ENCODE measurements at regions not wholly inside any gene's neighbourhood (a gene's known extent, or its start where the extent isn't known, plus 50 kb on each side); places are given as distances from the start of the nearest gene placed in this dataset.

- TF ChIP-seq, protein P1, sequence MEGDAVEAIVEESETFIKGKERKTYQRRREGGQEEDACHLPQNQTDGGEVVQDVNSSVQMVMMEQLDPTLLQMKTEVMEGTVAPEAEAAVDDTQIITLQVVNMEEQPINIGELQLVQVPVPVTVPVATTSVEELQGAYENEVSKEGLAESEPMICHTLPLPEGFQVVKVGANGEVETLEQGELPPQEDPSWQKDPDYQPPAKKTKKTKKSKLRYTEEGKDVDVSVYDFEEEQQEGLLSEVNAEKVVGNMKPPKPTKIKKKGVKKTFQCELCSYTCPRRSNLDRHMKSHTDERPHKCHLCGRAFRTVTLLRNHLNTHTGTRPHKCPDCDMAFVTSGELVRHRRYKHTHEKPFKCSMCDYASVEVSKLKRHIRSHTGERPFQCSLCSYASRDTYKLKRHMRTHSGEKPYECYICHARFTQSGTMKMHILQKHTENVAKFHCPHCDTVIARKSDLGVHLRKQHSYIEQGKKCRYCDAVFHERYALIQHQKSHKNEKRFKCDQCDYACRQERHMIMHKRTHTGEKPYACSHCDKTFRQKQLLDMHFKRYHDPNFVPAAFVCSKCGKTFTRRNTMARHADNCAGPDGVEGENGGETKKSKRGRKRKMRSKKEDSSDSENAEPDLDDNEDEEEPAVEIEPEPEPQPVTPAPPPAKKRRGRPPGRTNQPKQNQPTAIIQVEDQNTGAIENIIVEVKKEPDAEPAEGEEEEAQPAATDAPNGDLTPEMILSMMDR (IDR thresholded peaks at IDR 0.05; ENCODE audit: borderline replicate concordance, control extremely low read depth, extremely low read depth, insufficient read depth, missing control alignments) = no peak
- in situ Hi-C loops (cut with MboI; ENCODE audit: low sequenced_read_pairs, unreplicated experiment) = no loop called here
- peak; percentile 55 for DNase-seq (ENCODE audit: low spot score)
Observed at GRCh38 chr2:12293874-12294273, 422.9 kb upstream of the TRIB2 start.

DNA sequence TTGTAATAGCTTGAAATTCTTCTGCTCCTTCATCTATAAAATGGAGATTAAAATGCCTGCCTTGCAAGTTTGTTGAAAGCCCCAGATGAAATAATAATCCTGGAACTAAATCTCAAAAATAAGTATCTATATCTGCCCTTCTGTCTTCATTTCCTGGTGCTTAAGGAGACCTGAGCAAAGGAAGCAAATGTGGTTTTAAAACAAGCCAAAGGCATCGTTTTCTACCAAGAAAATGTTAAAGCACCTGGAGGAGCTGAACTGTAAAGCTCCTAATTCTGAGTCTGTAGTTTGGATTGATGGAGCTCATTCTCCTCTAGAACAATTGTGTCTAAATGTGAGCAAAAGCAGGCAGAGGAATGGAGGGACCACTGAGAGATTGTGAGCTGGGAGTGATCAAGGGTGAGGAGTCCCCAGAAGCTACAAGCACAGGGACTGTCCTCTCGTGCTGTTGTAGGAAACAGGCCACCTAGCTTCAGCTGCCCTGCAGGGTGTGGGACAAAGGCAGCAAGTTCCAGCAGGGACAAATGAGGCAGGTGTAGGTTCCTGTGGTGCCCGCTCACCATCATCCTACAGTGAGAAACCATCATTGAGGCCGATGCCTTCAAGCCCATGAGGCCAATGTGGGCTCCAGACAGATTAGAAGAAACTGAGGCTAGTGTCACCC lies 420.7 kb upstream of the TRIB2 start:
- TF ChIP-seq, protein P1 (IDR thresholded peaks at IDR 0.05; ENCODE audit: borderline replicate concordance, control extremely low read depth, extremely low read depth, insufficient read depth, missing control alignments) = no peak

GRCh38 chr2:12296915-12297314 lies 419.8 kb upstream of the TRIB2 start:
- in situ Hi-C loops (cut with MboI; ENCODE audit: low sequenced_read_pairs, unreplicated experiment) = no loop called here
- DNase-seq (ENCODE audit: low spot score) = no peak
- TF ChIP-seq, protein P1 (IDR thresholded peaks at IDR 0.05; ENCODE audit: borderline replicate concordance, control extremely low read depth, extremely low read depth, insufficient read depth, missing control alignments) = no peak

More for the DNA sequence above, 420.7 kb upstream of the TRIB2 start:
- no peak for DNase-seq (ENCODE audit: low spot score)
- in situ Hi-C loops (cut with MboI; ENCODE audit: low sequenced_read_pairs, unreplicated experiment) = no loop called here

GRCh38 chr2:12298352-12298751 lies 418.4 kb upstream of the TRIB2 start:
- TF ChIP-seq, protein P1 (IDR thresholded peaks at IDR 0.05; ENCODE audit: borderline replicate concordance, control extremely low read depth, extremely low read depth, insufficient read depth, missing control alignments) = no peak
- in situ Hi-C loops (cut with MboI; ENCODE audit: low sequenced_read_pairs, unreplicated experiment) = no loop called here
- DNase-seq (ENCODE audit: low spot score) = no peak

DNA sequence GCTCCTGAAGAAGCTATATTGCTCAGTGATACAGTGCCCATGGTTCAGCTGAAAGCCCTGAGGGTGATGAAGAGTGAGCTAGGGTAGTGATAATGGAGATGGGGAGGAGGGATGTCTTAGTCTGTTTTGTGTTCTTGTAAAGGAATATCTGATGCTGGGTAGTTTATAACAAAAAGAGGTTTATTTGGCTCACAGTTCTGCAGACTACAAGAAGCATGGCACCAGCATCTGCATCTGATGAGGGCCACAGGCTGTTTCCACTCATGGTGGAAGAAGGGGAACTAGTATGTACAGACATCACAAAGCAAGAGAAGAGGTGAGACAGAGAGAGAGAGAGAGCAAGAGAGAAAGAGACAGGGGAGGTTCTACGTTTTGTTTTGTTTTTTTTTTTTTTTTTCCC lies 417.3 kb upstream of the TRIB2 start:
- in situ Hi-C loops (cut with MboI; ENCODE audit: low sequenced_read_pairs, unreplicated experiment) = no loop called here
- TF ChIP-seq, protein P1 (IDR thresholded peaks at IDR 0.05; ENCODE audit: borderline replicate concordance, control extremely low read depth, extremely low read depth, insufficient read depth, missing control alignments) = no peak

GRCh38 chr2:12300019-12300602 lies 416.6 kb upstream of the TRIB2 start:
- in situ Hi-C loops (cut with MboI; ENCODE audit: low sequenced_read_pairs, unreplicated experiment) = no loop called here

More for the DNA sequence above, 417.3 kb upstream of the TRIB2 start:
- no peak for DNase-seq (ENCODE audit: low spot score)

More at GRCh38 chr2:12300019-12300602, 416.6 kb upstream of the TRIB2 start:
- DNase-seq (ENCODE audit: low spot score) = no peak
- TF ChIP-seq, protein P1 (IDR thresholded peaks at IDR 0.05; ENCODE audit: borderline replicate concordance, control extremely low read depth, extremely low read depth, insufficient read depth, missing control alignments) = no peak

Measured in GM13976 (cell line).